ENCODE measurements at regions not wholly inside any gene's neighbourhood (a gene's known extent, or its start where the extent isn't known, plus 50 kb on each side); places are given as distances from the start of the nearest gene placed in this dataset.

DNA sequence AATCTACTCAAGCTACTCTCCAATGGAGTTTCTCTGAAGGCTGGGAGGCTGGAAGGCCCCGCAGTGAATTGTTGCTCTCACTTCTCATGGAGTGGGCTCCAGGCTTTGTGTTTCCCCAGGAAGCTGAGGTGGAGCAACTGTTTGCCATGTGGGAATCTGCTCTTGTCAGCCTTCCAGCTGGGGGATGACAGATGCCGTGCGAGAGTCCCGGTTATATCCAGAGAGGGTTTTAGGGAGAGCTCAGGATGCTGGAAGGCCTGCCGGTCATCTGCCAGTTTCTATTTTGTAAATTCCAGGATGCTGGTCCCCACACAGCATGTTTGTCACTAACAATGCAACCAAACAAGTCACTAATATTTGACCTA lies 98.2 kb upstream of the NAA20 start:
- no peak for TF ChIP-seq EZH2 (IDR thresholded peaks at IDR 0.05; ENCODE audit: low read depth)
- TF ChIP-seq, protein P1, sequence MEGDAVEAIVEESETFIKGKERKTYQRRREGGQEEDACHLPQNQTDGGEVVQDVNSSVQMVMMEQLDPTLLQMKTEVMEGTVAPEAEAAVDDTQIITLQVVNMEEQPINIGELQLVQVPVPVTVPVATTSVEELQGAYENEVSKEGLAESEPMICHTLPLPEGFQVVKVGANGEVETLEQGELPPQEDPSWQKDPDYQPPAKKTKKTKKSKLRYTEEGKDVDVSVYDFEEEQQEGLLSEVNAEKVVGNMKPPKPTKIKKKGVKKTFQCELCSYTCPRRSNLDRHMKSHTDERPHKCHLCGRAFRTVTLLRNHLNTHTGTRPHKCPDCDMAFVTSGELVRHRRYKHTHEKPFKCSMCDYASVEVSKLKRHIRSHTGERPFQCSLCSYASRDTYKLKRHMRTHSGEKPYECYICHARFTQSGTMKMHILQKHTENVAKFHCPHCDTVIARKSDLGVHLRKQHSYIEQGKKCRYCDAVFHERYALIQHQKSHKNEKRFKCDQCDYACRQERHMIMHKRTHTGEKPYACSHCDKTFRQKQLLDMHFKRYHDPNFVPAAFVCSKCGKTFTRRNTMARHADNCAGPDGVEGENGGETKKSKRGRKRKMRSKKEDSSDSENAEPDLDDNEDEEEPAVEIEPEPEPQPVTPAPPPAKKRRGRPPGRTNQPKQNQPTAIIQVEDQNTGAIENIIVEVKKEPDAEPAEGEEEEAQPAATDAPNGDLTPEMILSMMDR (conservative IDR thresholded peaks at IDR 0.05) = no peak
